ENCODE measurements at regions not wholly inside any gene's neighbourhood (a gene's known extent, or its start where the extent isn't known, plus 50 kb on each side); places are given as distances from the start of the nearest gene placed in this dataset.

- Histone ChIP-seq H3K9me3 (no peaks in the 10 kb centered on the region), H3K27me3 (replicated peaks; ENCODE audit: insufficient read depth) (no peaks in the 10 kb centered on the region), H3K4me1 (ENCODE audit: control insufficient read depth in 1 of 2, low read depth in 2 of 2) (peaks cover 0 to 10% of the 10 kb centered on the region in 2 donors), H3K27ac (no peak overlapping the region), H3K4me3 (no peak overlapping the region), H3K36me3 (no peaks in the 10 kb centered on the region)
- ATAC-seq (ENCODE audit: insufficient number of reproducible peaks, low FRiP score, low read depth) (no peak), DNase-seq (ENCODE audit: low spot score) (no peak)
- TF ChIP-seq, protein P1, sequence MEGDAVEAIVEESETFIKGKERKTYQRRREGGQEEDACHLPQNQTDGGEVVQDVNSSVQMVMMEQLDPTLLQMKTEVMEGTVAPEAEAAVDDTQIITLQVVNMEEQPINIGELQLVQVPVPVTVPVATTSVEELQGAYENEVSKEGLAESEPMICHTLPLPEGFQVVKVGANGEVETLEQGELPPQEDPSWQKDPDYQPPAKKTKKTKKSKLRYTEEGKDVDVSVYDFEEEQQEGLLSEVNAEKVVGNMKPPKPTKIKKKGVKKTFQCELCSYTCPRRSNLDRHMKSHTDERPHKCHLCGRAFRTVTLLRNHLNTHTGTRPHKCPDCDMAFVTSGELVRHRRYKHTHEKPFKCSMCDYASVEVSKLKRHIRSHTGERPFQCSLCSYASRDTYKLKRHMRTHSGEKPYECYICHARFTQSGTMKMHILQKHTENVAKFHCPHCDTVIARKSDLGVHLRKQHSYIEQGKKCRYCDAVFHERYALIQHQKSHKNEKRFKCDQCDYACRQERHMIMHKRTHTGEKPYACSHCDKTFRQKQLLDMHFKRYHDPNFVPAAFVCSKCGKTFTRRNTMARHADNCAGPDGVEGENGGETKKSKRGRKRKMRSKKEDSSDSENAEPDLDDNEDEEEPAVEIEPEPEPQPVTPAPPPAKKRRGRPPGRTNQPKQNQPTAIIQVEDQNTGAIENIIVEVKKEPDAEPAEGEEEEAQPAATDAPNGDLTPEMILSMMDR (IDR thresholded peaks at IDR 0.05), result no peak
Measured at GRCh38 chr7:17722798-17723197, 217.5 kb downstream of the SNX13 start.

DNA sequence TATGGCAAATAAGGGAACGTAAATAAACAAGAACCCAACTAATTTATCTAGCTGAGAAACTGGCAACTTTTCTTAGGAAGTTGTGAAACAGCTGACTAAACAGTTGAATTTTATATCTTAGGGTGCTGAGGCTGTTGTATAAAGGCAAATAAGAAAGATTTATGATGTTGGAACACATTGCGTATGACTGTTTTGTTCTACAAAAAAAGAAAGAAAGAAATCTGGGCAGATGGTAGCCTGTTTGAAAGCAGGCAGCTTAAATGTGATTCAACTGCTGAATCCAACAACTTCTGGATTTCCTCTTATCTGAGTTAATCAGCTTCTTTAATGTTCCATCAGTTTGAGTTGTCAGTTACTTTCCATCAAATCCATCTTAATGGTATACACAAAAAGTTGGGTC lies 214.5 kb downstream of the SNX13 start:
- Histone ChIP-seq H3K36me3 (no peaks in the 10 kb centered on the region), H3K27me3 (replicated peaks; ENCODE audit: insufficient read depth) (no peaks in the 10 kb centered on the region), H3K9me3 (no peaks in the 10 kb centered on the region), H3K4me3 (no peak overlapping the region), H3K4me1 (ENCODE audit: control insufficient read depth in 1 of 2, low read depth in 2 of 2) (peaks cover 0 to 10% of the 10 kb centered on the region in 2 donors), H3K27ac (no peak overlapping the region)
- ATAC-seq (ENCODE audit: insufficient number of reproducible peaks, low FRiP score, low read depth) (no peak), DNase-seq (ENCODE audit: low spot score) (no peak)
- TF ChIP-seq, protein P1 (IDR thresholded peaks at IDR 0.05), result no peak

DNA sequence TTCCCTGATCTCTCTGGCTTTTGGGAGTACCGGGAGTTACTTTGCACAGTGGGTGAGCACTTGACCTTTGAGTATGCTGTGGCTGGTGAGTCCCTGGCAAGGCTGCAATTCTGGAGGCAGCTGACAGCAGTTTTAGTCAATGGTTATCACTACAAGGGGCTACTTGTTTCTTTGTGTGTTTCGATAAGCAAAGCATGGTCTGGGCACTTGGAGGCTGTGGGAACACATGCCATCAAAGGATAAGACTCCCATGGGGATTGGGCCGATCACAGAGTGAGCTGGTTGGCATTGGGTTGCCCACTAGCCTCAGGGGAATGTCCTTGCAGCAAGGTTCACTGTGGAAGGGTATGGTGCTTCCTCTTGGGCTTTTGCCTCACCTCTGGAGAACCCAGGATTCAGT lies 208.2 kb downstream of the SNX13 start:
- no peak for ATAC-seq (ENCODE audit: insufficient number of reproducible peaks, low FRiP score, low read depth)
- Histone ChIP-seq H3K27ac (no peak overlapping the region), H3K4me1 (ENCODE audit: control insufficient read depth in 1 of 2, low read depth in 2 of 2) (no peaks in the 10 kb centered on the region), H3K4me3 (no peak overlapping the region), H3K36me3 (no peaks in the 10 kb centered on the region), H3K9me3 (peaks cover 5% of the 10 kb centered on the region), H3K27me3 (replicated peaks; ENCODE audit: insufficient read depth) (no peaks in the 10 kb centered on the region)
- TF ChIP-seq, protein P1 (IDR thresholded peaks at IDR 0.05), result no peak
- no peak for DNase-seq (ENCODE audit: low spot score)
